Gastrocnemius medialis (tissue), 4 donors: ENCODE measurements at regions not wholly inside any gene's neighbourhood (a gene's known extent, or its start where the extent isn't known, plus 50 kb on each side); places are given as distances from the start of the nearest gene placed in this dataset.

Experiments used
- CTCF ChIP-seq, 5 experiments: fragments of 450-650 bp in 3 of 5; fragments of 200-600 bp in 2 of 5; sonication (generic) in 2 of 5; IDR thresholded peaks in 4 of 5; conservative IDR thresholded peaks in 1 of 5; 1 replicate in 4 of 5; 2 replicates in 1 of 5; pipeline ENCODE4 v1.5.1; 2016 to 2019; ENCODE audit warnings: antibody characterized with exemption in 5 of 5, mild to moderate bottlenecking in 3 of 5, moderate library complexity in 3 of 5
- POLR2A ChIP-seq, 2 donors: fragments of 450-650 bp; IDR thresholded peaks; one replicate each; pipeline ENCODE4 v1.6.1; 2017; ENCODE audit warnings: antibody characterized with exemption in 2 of 2, mild to moderate bottlenecking in 2 of 2, moderate library complexity in 2 of 2

DNA sequence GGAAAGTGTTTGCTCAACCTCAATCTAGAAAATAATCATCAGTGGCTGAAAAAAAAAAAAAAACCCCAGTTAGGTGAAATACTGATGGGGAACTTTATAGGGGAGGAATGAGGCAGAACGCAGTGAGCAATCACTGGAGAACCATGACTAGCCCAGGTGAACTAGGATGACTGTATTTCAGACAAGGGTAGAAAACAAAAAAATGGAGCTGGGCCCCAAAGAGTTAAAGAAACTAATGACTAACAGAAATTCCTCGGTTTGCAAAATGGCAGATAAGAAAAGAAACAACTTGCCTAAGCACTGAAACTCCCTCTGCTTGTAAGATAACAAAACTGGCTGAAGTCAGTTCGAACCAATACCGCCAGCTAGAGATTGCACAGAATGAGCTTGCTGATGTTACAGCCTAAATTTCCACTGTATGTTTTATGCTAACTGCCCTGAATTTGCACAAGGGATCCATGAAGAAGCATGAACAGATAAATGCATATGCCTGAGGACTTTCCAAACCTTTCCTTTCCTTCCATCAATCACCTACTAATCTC is 245.9 kb downstream of the METTL4 start:
- TF ChIP-seq CTCF (IDR thresholded peaks at IDR 0.05 in 4 of 5, conservative IDR thresholded peaks at IDR 0.05 in 1 of 5) (no peak), POLR2A (IDR thresholded peaks at IDR 0.05) (no peak)
